ENCODE measurements at regions not wholly inside any gene's neighbourhood (a gene's known extent, or its start where the extent isn't known, plus 50 kb on each side); places are given as distances from the start of the nearest gene placed in this dataset.

DNA sequence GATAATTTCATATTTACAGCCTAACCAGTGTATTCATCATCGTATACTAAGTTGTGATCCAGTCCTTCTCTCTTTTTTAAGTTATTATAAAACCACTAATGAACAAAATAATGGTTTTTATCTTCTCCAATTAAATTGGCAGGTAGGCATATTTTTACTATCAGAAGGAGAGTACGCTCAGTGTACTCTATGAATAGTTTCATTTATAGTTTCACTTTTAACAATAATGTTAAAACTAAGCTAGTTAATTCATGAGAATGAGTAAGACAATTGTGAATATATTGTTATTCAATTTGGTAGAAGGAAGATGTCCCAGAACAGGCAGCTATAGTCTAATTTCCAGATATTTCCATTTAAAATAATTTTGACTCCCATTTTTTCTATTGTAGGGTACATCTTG lies 277.1 kb downstream of the RASSF9 start:
- Mint-ChIP-seq H3K4me1 (no peaks in the 10 kb centered on the region), H3K4me3 (no peak overlapping the region), H3K36me3 (no peaks in the 10 kb centered on the region), H3K27ac (no peak overlapping the region), H3K27me3 (ENCODE audit: low read depth) (no peaks in the 10 kb centered on the region), H3K9me3 (no peaks in the 10 kb centered on the region)
- no peak for TF ChIP-seq ELF4 (CRISPR knock-in tag; IDR thresholded peaks at IDR 0.05; ENCODE audit: low read depth)
- TF ChIP-seq, protein P1, sequence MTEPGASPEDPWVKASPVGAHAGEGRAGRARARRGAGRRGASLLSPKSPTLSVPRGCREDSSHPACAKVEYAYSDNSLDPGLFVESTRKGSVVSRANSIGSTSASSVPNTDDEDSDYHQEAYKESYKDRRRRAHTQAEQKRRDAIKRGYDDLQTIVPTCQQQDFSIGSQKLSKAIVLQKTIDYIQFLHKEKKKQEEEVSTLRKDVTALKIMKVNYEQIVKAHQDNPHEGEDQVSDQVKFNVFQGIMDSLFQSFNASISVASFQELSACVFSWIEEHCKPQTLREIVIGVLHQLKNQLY (CRISPR knock-in tag; IDR thresholded peaks at IDR 0.05): no peak
- TF ChIP-seq ETV6 (CRISPR knock-in tag; IDR thresholded peaks at IDR 0.05): no peak
- TF ChIP-seq RELA (CRISPR knock-in tag; IDR thresholded peaks at IDR 0.05; ENCODE audit: borderline replicate concordance): no peak
- no peak for TF ChIP-seq IRF2 (CRISPR knock-in tag; IDR thresholded peaks at IDR 0.05; ENCODE audit: borderline replicate concordance, low read depth)
- no peak for TF ChIP-seq SP1 (CRISPR knock-in tag; conservative IDR thresholded peaks at IDR 0.05)
- TF ChIP-seq GTF2I (CRISPR knock-in tag; conservative IDR thresholded peaks at IDR 0.05): no peak
- TF ChIP-seq ZNF396 (CRISPR knock-in tag; IDR thresholded peaks at IDR 0.05; ENCODE audit: borderline replicate concordance): no peak
- TF ChIP-seq, protein P2, sequence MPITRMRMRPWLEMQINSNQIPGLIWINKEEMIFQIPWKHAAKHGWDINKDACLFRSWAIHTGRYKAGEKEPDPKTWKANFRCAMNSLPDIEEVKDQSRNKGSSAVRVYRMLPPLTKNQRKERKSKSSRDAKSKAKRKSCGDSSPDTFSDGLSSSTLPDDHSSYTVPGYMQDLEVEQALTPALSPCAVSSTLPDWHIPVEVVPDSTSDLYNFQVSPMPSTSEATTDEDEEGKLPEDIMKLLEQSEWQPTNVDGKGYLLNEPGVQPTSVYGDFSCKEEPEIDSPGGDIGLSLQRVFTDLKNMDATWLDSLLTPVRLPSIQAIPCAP (CRISPR knock-in tag; IDR thresholded peaks at IDR 0.05): no peak
- TF ChIP-seq ATF3 (CRISPR knock-in tag; conservative IDR thresholded peaks at IDR 0.05): no peak
- TF ChIP-seq NR1H2 (CRISPR knock-in tag; IDR thresholded peaks at IDR 0.05): no peak
- TF ChIP-seq NR3C1 (CRISPR knock-in tag; conservative IDR thresholded peaks at IDR 0.05; ENCODE audit: low read depth): no peak
- no peak for TF ChIP-seq ZMAT4 (CRISPR knock-in tag; IDR thresholded peaks at IDR 0.05)
- TF ChIP-seq SOX15 (CRISPR knock-in tag; IDR thresholded peaks at IDR 0.05): no peak
- no peak for TF ChIP-seq ZNF281 (CRISPR knock-in tag; IDR thresholded peaks at IDR 0.05)
- no peak for TF ChIP-seq EMX1 (CRISPR knock-in tag; IDR thresholded peaks at IDR 0.05)
- ChIA-PET CTCF (interaction anchor here (1.2 to 1.4 kb wide), 2 partner anchors 16 to 315 kb away, joined by 3 to 5 read pairs; partner anchors contain the start of gene NTS), POLR2A (no interaction called here)
- ATAC-seq (no peak), DNase-seq (ENCODE audit: low spot score) (no peak)

- no peak overlapping the region for H3K4me3 Mint-ChIP-seq
- CTCF ChIA-PET: interaction anchor here (1.4 kb wide), 1 partner anchor 16 kb away, joined by 5 read pairs; no protein-coding TSS in a partner anchor
Observed at GRCh38 chr12:85559536-85559935, 276.7 kb downstream of the RASSF9 start.

More at GRCh38 chr12:85559536-85559935, 276.7 kb downstream of the RASSF9 start:
- no peaks in the 10 kb centered on the region for H3K9me3 Mint-ChIP-seq
- ATAC-seq (no peak), DNase-seq (ENCODE audit: low spot score) (no peak)
- H3K27me3 Mint-ChIP-seq (ENCODE audit: low read depth): no peaks in the 10 kb centered on the region
- TF ChIP-seq E2F1 (CRISPR knock-in tag; IDR thresholded peaks at IDR 0.05) (no peak), ATF2 (CRISPR knock-in tag; IDR thresholded peaks at IDR 0.05; ENCODE audit: borderline replicate concordance, low read depth) (no peak), SP1 (CRISPR knock-in tag; conservative IDR thresholded peaks at IDR 0.05) (no peak), ZNF532 (CRISPR knock-in tag; IDR thresholded peaks at IDR 0.05; ENCODE audit: borderline replicate concordance) (no peak)
- POLR2A ChIA-PET: no interaction called here
- H3K27ac Mint-ChIP-seq: no peak overlapping the region
- no peaks in the 10 kb centered on the region for H3K4me1 Mint-ChIP-seq
- no peaks in the 10 kb centered on the region for H3K36me3 Mint-ChIP-seq

All from WTC11 (cell line).